PFSK-1 (cell line): ENCODE measurements at regions not wholly inside any gene's neighbourhood (a gene's known extent, or its start where the extent isn't known, plus 50 kb on each side); places are given as distances from the start of the nearest gene placed in this dataset.

Experiments
- FOXP2 ChIP-seq: optimal IDR thresholded peaks from 2 replicates; pipeline ENCODE3; 2011; ENCODE audit warnings: borderline replicate concordance, control low read depth, inconsistent platforms; ENCODE audit not compliant: insufficient read depth; ENCODE audit errors: extremely low read length, extremely low read depth
- POLR2AphosphoS5 ChIP-seq: IDR thresholded peaks from 2 replicates; pipeline ENCODE4 v1.6.1; 2012; ENCODE audit warnings: low read depth, mild to moderate bottlenecking, control low read depth, low read length, moderate library complexity
- SIN3A ChIP-seq: IDR thresholded peaks from 2 replicates; pipeline ENCODE4 v1.6.1; 2012; ENCODE audit warnings: mild to moderate bottlenecking, low read length, moderate library complexity, borderline replicate concordance; ENCODE audit not compliant: insufficient read depth
- TAF1 ChIP-seq: IDR thresholded peaks from 2 replicates; pipeline ENCODE4 v1.6.1; 2012; ENCODE audit warnings: low read length, control low read depth, borderline replicate concordance; ENCODE audit not compliant: insufficient read depth
- TF ChIP-seq, protein P1 (sequence below), 2 experiments: IDR thresholded peaks; 2 replicates each; pipeline versions ENCODE4 v1.6.1 to v1.8.0; 2011 to 2012; ENCODE audit warnings: low read depth in 2 of 2, low read length in 2 of 2, control low read depth in 1 of 2, inconsistent platforms in 1 of 2, mild to moderate bottlenecking in 1 of 2, moderate library complexity in 1 of 2; ENCODE audit not compliant: insufficient read depth in 1 of 2

DNA sequence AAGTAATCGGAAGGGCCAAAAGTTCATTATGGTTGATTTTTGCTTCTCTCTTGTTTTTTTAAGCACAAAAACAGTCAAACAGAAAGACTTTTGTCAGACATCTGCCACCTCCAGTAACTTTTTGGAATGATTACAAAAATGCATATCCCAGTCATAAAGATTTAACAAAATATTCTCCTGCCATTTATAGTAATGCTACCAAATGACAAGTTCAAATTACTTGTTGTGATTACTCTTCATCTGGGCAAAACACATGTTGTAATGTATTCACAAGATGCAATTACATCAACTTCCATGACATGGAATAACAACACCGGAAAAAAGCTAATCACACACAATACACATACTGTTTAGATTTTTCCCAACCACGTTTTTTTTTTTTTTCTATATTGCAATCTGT lies 1017.5 kb upstream of the TENM4 start:
- TF ChIP-seq POLR2AphosphoS5 (no peak), SIN3A (no peak), TAF1 (no peak), FOXP2 (no peak)
- TF ChIP-seq, protein P1, sequence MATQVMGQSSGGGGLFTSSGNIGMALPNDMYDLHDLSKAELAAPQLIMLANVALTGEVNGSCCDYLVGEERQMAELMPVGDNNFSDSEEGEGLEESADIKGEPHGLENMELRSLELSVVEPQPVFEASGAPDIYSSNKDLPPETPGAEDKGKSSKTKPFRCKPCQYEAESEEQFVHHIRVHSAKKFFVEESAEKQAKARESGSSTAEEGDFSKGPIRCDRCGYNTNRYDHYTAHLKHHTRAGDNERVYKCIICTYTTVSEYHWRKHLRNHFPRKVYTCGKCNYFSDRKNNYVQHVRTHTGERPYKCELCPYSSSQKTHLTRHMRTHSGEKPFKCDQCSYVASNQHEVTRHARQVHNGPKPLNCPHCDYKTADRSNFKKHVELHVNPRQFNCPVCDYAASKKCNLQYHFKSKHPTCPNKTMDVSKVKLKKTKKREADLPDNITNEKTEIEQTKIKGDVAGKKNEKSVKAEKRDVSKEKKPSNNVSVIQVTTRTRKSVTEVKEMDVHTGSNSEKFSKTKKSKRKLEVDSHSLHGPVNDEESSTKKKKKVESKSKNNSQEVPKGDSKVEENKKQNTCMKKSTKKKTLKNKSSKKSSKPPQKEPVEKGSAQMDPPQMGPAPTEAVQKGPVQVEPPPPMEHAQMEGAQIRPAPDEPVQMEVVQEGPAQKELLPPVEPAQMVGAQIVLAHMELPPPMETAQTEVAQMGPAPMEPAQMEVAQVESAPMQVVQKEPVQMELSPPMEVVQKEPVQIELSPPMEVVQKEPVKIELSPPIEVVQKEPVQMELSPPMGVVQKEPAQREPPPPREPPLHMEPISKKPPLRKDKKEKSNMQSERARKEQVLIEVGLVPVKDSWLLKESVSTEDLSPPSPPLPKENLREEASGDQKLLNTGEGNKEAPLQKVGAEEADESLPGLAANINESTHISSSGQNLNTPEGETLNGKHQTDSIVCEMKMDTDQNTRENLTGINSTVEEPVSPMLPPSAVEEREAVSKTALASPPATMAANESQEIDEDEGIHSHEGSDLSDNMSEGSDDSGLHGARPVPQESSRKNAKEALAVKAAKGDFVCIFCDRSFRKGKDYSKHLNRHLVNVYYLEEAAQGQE (IDR thresholded peaks at IDR 0.05; ENCODE audit: insufficient read depth in 1 of 2, low read depth in 2 of 2, low read length in 2 of 2), result no peak
